H1 (cell line): ENCODE measurements at regions not wholly inside any gene's neighbourhood (a gene's known extent, or its start where the extent isn't known, plus 50 kb on each side); places are given as distances from the start of the nearest gene placed in this dataset.
"Not testable (repeated sequence)": the region's sequence is repeated elsewhere in the genome, so short reads cannot be mapped to it uniquely, and the experiment has no call there.

ENCODE experiments used
- CTCF ChIA-PET: fragments of 300-600 bp; sonication (Branson Sonifier 250); formaldehyde crosslinking; loops from one replicate; lab custom pipeline; 2021; ENCODE audit not compliant: partially characterized antibody; lab: Charles Lee
- POLR2A ChIA-PET: fragments of 300-600 bp; sonication (Branson Sonifier 250); formaldehyde crosslinking; loops from one replicate; lab custom pipeline; 2021; ENCODE audit warnings: inconsistent platforms; ENCODE audit not compliant: partially characterized antibody; lab: Charles Lee
- DNase-seq, 2 experiments: peaks; one replicate each; pipeline versions ENCODE4 v3.0.0 to v3.0.0-alpha.2; 2010 to 2022; ENCODE audit warnings: low spot score in 2 of 2, low read depth in 1 of 2, mixed read lengths in 1 of 2
- FAIRE-seq: peaks from 2 replicates; lab custom pipeline; 2011; peaks lifted over from hg19 to GRCh38; lab: Jason Lieb, UNC
- H2AFZ ChIP-seq: 2 replicates; pipeline ENCODE4 v1.8.1; 2012; ENCODE audit warnings: low read length, inconsistent platforms
- H2AK5ac ChIP-seq: 2 replicates; pipeline ENCODE4 v1.6.1; 2013; ENCODE audit warnings: low read depth, low read length
- H2BK120ac ChIP-seq: replicated peaks from 2 replicates; pipeline ENCODE3; 2013; ENCODE audit warnings: low read depth, low read length, inconsistent platforms
- H2BK12ac ChIP-seq: 2 replicates; pipeline ENCODE4 v1.6.1; 2013; ENCODE audit warnings: low read depth, low read length
- H2BK15ac ChIP-seq: 2 replicates; pipeline ENCODE4 v1.6.1; 2013; ENCODE audit warnings: low read length
- H2BK20ac ChIP-seq: 2 replicates; pipeline ENCODE4 v1.6.1; 2013; ENCODE audit warnings: low read length
- H2BK5ac ChIP-seq: 2 replicates; pipeline ENCODE4 v1.6.1; 2013; ENCODE audit warnings: low read depth, low read length
- H3K14ac ChIP-seq: 2 replicates; pipeline ENCODE4 v1.6.1; 2013; ENCODE audit warnings: inconsistent platforms; ENCODE audit not compliant: insufficient read length
- H3K18ac ChIP-seq: 2 replicates; pipeline ENCODE4 v1.6.1; 2013; ENCODE audit warnings: low read length; ENCODE audit errors: extremely low read depth
- H3K23ac ChIP-seq: 2 replicates; pipeline ENCODE4 v1.6.1; 2013; ENCODE audit warnings: inconsistent platforms; ENCODE audit not compliant: insufficient read length
- H3K23me2 ChIP-seq: 2 replicates; pipeline ENCODE4 v1.6.1; 2013; ENCODE audit warnings: low read depth, low read length
- H3K27ac ChIP-seq: 2 replicates; pipeline ENCODE4 v1.6.1; 2011; ENCODE audit warnings: low read depth, low read length, inconsistent platforms
- H3K27me3 ChIP-seq, 4 experiments: replicated peaks in 1 of 4; 1 replicate in 1 of 4; 2 replicates in 3 of 4; pipeline versions ENCODE4 v1.6.1 to v1.8.1; 2011 to 2013; ENCODE audit warnings: low read length in 3 of 4, mild to moderate bottlenecking in 3 of 4, inconsistent platforms in 2 of 4, mixed read lengths in 2 of 4, moderate library complexity in 1 of 4; ENCODE audit not compliant: control insufficient read depth in 3 of 4, insufficient read depth in 3 of 4; ENCODE audit errors: extremely low read depth in 1 of 4
- H3K36me3 ChIP-seq, 4 experiments: 2 replicates each; pipeline versions ENCODE4 v1.6.1 to v1.8.1; 2011 to 2013; ENCODE audit warnings: mild to moderate bottlenecking in 4 of 4, low read length in 3 of 4, moderate library complexity in 2 of 4, control low read depth in 1 of 4, inconsistent platforms in 1 of 4; ENCODE audit not compliant: insufficient read depth in 4 of 4, control insufficient read depth in 2 of 4
- H3K4ac ChIP-seq: replicated peaks from 2 replicates; pipeline ENCODE3; 2013; ENCODE audit warnings: low read length, low read depth, mixed read lengths, inconsistent platforms; ENCODE audit not compliant: insufficient read length
- H3K4me1 ChIP-seq, 4 experiments: replicated peaks in 1 of 4; 1 replicate in 1 of 4; 2 replicates in 3 of 4; pipeline versions ENCODE4 v1.6.1 to v1.8.1; 2011 to 2013; ENCODE audit warnings: low read length in 3 of 4, inconsistent platforms in 2 of 4, mixed read lengths in 1 of 4; ENCODE audit not compliant: insufficient read depth in 4 of 4, control insufficient read depth in 3 of 4
- H3K4me2 ChIP-seq, 2 experiments: 2 replicates each; pipeline versions ENCODE4 v1.6.1 to v1.8.1; 2011 to 2013; ENCODE audit warnings: low read depth in 2 of 2, low read length in 2 of 2, control low read depth in 1 of 2, inconsistent platforms in 1 of 2, mild to moderate bottlenecking in 1 of 2; ENCODE audit not compliant: insufficient read depth in 1 of 2
- H3K4me3 ChIP-seq, 4 experiments: fragments of 200-600, 300-600 bp in 1 of 4; sonication (generic), shearing (Covaris generic), sonication (Bioruptor Twin) in 1 of 4; 2 replicates each; pipeline versions ENCODE4 v1.5.1 to v1.8.1; 2011 to 2016; ENCODE audit warnings: low read length in 4 of 4, low read depth in 3 of 4, control low read depth in 2 of 4, inconsistent platforms in 2 of 4, mild to moderate bottlenecking in 2 of 4, mixed read lengths in 1 of 4, moderate library complexity in 1 of 4; ENCODE audit not compliant: insufficient read depth in 2 of 4; ENCODE audit errors: extremely low read depth in 1 of 4
- H3K56ac ChIP-seq: replicated peaks from 2 replicates; pipeline ENCODE3; 2013; ENCODE audit warnings: low read depth, mild to moderate bottlenecking, mixed read lengths, low read length, inconsistent platforms; ENCODE audit not compliant: insufficient read length
- H3K79me1 ChIP-seq: 2 replicates; pipeline ENCODE4 v1.6.1; 2013; ENCODE audit warnings: low read depth, low read length, control low read depth
- H3K79me2 ChIP-seq, 2 experiments: 2 replicates each; pipeline versions ENCODE4 v1.6.1 to v1.8.1; 2012 to 2013; ENCODE audit warnings: low read length in 2 of 2, mild to moderate bottlenecking in 2 of 2, inconsistent platforms in 1 of 2; ENCODE audit not compliant: insufficient read depth in 2 of 2, control insufficient read depth in 1 of 2
- H3K9ac ChIP-seq, 4 experiments: replicated peaks in 1 of 4; 1 replicate in 1 of 4; 2 replicates in 3 of 4; pipeline versions ENCODE4 v1.6.1 to v1.8.1; 2011 to 2013; ENCODE audit warnings: low read depth in 3 of 4, low read length in 3 of 4, control low read depth in 2 of 4, mild to moderate bottlenecking in 2 of 4, moderate library complexity in 2 of 4, inconsistent platforms in 1 of 4; ENCODE audit errors: extremely low read depth in 1 of 4
- H3K9me3 ChIP-seq, 2 experiments: 2 replicates each; pipeline versions ENCODE4 v1.6.1 to v1.8.1; 2012 to 2013; ENCODE audit warnings: mild to moderate bottlenecking in 2 of 2, moderate library complexity in 2 of 2, control low read depth in 1 of 2, inconsistent platforms in 1 of 2, low read depth in 1 of 2, low read length in 1 of 2, mixed read lengths in 1 of 2; ENCODE audit not compliant: insufficient read depth in 2 of 2
- H4K20me1 ChIP-seq, 2 experiments: replicated peaks in 1 of 2; 2 replicates each; pipeline versions ENCODE3 to v1.8.1; 2011 to 2013; ENCODE audit warnings: inconsistent platforms in 2 of 2, low read length in 2 of 2, mild to moderate bottlenecking in 1 of 2; ENCODE audit not compliant: insufficient read depth in 2 of 2, control insufficient read depth in 1 of 2
- H4K5ac ChIP-seq: 2 replicates; pipeline ENCODE4 v1.6.1; 2013; ENCODE audit warnings: low read length, low read depth, mixed read lengths, inconsistent platforms; ENCODE audit not compliant: insufficient read length
- H4K8ac ChIP-seq: 2 replicates; pipeline ENCODE4 v1.8.0; 2013; ENCODE audit warnings: mild to moderate bottlenecking, moderate library complexity, low read length, inconsistent platforms; ENCODE audit not compliant: insufficient read depth; ENCODE audit errors: extremely low read depth
- H4K91ac ChIP-seq: replicated peaks from 2 replicates; pipeline ENCODE3; 2013; ENCODE audit warnings: low read length, mixed read lengths, inconsistent platforms; ENCODE audit not compliant: insufficient read length
- WGBS, 2 experiments: shearing (Covaris generic) in 1 of 2; methylation state at CpG; one replicate each; pipeline versions ENCODE4 v1.1.6 to v1.1.7; 2013 to 2015; ENCODE audit warnings: low lambda C conversion rate in 2 of 2, mixed read lengths in 2 of 2, inconsistent platforms in 1 of 2, low coverage in 1 of 2, missing lambda C conversion rate in 1 of 2; ENCODE audit not compliant: insufficient replicate concordance in 2 of 2, insufficient coverage in 1 of 2, insufficient read length in 1 of 2; ENCODE audit errors: extremely low coverage in 1 of 2, missing lambda C conversion rate in 1 of 2; 5-methylcytosine and 5-hydroxymethylcytosine counted together

DNA sequence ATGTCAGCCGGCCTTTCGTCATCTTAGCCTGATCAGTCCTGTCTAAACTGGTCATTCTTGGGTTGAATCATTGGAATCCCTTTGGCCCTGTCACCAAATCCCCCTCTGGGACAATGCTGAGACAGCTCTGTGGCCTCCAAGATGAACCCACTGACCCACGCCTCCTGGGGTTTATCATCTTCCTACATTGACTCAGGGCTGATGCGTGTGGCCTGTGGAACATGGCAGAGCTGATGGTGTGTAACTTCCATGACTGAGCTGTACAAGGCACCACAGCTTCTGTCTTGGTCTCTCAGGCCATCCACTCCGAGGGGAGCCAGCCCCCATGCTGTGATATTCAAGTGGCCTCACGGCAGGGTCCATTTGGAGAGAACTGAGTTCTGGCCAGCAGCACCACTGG, 150.2 kb downstream of the LAT start:
- H3K56ac ChIP-seq, FAIRE-seq, H3K4me2 ChIP-seq, H3K4me1 ChIP-seq, H3K4ac ChIP-seq, H3K23ac ChIP-seq, H3K27ac ChIP-seq, H3K79me2 ChIP-seq, H3K4me3 ChIP-seq, H2BK120ac ChIP-seq, CTCF ChIA-PET, POLR2A ChIA-PET, H2BK5ac ChIP-seq, H3K18ac ChIP-seq, H4K8ac ChIP-seq, H4K5ac ChIP-seq, H3K9ac ChIP-seq, H3K14ac ChIP-seq, DNase-seq, H2BK20ac ChIP-seq, H2AFZ ChIP-seq, H4K20me1 ChIP-seq, H4K91ac ChIP-seq, H3K9me3 ChIP-seq, H2BK15ac ChIP-seq, H3K23me2 ChIP-seq, H2AK5ac ChIP-seq, H3K36me3 ChIP-seq, H3K27me3 ChIP-seq, H3K79me1 ChIP-seq, H2BK12ac ChIP-seq: not testable (repeated sequence)
- WGBS, 2 experiments = 92% methylated on average over 4 of the region's 6 CpGs; no CpG with 5 or more reads in 1 of the 2 experiments

DNA sequence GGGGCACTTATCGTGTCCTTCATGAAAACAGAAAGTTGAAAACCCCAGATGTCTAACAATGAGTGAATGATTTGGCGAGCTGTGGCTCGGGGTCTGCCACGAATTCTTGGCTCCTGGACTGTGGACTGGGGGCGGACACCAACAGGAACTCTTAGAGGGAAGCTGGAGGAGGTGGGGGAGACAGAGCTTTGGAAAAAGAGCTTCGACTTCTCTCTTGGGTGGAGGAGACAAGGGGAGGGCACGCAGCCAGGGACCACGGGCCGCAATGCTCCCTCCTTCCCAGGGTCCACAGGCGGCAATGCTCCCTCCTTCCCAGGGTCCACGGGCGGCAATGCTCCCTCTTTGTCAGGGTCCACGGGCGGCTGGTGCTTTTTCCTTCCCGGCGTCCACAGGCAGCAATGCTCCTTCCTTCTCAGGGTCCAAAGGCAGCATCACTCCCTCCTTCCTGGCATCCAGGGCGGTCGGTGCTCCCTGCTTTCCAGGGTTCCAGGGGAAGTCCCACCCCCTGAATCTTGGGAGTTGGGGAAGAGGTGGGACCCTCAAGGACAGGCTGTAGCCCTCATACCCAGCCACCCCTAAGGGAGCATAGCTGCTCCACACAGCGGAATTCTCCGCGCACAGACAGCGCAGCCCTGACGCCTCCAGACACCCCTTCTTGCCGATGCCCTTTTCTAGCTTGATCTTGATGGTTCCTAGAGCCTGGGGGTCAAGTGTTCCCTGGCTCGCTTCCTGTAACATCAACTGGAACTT, 149.0 kb downstream of the LAT start:
- H3K9me3 ChIP-seq, H4K20me1 ChIP-seq, H3K4me3 ChIP-seq, H3K36me3 ChIP-seq, H2BK120ac ChIP-seq, H3K4ac ChIP-seq, H3K4me2 ChIP-seq, H4K5ac ChIP-seq, H3K23ac ChIP-seq, H3K79me1 ChIP-seq, H3K27me3 ChIP-seq, FAIRE-seq, H2AFZ ChIP-seq, H3K18ac ChIP-seq, H3K9ac ChIP-seq, CTCF ChIA-PET, H3K14ac ChIP-seq, H3K27ac ChIP-seq, H4K8ac ChIP-seq, H4K91ac ChIP-seq, H2BK5ac ChIP-seq, H2AK5ac ChIP-seq, H2BK15ac ChIP-seq, H3K23me2 ChIP-seq, H3K4me1 ChIP-seq, H3K56ac ChIP-seq, H2BK12ac ChIP-seq, H3K79me2 ChIP-seq, POLR2A ChIA-PET, DNase-seq, H2BK20ac ChIP-seq: not testable (repeated sequence)
- 85% methylated on average over 10 of the region's 25 CpGs; no CpG with 5 or more reads in 1 of the 2 experiments for WGBS, 2 experiments
